ENCODE measurements at regions not wholly inside any gene's neighbourhood (a gene's known extent, or its start where the extent isn't known, plus 50 kb on each side); places are given as distances from the start of the nearest gene placed in this dataset.
A peak's percentile ranks its signal among the peaks of the same experiment; 100 is the strongest.
"Not testable (repeated sequence)": the region's sequence is repeated elsewhere in the genome, so short reads cannot be mapped to it uniquely, and the experiment has no call there.

- H3K9me3 ChIP-seq: no peaks in the 10 kb centered on the region
- intact Hi-C loops (cut with DNase I): no loop called here
- TF ChIP-seq CTCF (IDR thresholded peaks at IDR 0.05): no peak
- no peak overlapping the region for H3K4me3 ChIP-seq
- WGBS, 2 donors: 63 to 75% methylated on average over 8 of the region's 8 CpGs
- H3K4me1 ChIP-seq: no peaks in the 10 kb centered on the region
- H3K27ac ChIP-seq: no peak overlapping the region
- H3K27me3 ChIP-seq: no peaks in the 10 kb centered on the region
- H3K36me3 ChIP-seq: no peaks in the 10 kb centered on the region
- ATAC-seq (no peak), FAIRE-seq (no peak), DNase-seq (no peak)
Observed at GRCh38 chr4:124152132-124152531, 560.4 kb downstream of the ANKRD50 start.

DNA sequence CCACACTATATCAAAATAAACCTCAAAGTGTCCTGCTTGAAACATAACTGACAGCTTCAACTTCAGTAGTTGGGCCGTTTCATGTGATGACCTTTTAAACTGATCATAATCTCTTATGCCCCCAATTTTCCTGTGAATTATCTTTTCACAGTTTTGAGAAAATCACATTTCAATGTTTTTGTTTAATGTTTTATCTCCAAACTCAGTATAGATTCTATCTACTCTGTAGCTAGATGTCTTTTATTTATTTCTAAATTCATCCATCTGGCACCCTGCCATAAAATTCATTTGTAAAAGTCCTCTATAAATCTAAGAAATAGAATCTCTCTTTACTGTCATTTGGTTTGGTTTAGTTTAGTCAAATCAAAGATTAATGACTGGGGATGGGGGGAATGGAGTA lies 557.3 kb downstream of the ANKRD50 start:
- no peak for FAIRE-seq
- no peak for TF ChIP-seq CTCF (IDR thresholded peaks at IDR 0.05)
- WGBS, 2 donors: 33% methylated on average over 1 of the region's 1 CpG

GRCh38 chr4:124157396-124158083 lies 555.0 kb downstream of the ANKRD50 start:
- 68 to 76% methylated on average over 4 of the region's 4 CpGs for WGBS, 2 donors

More for the DNA sequence above, 557.3 kb downstream of the ANKRD50 start:
- no peak for ATAC-seq
- no peak overlapping the region for H3K27ac ChIP-seq
- no peaks in the 10 kb centered on the region for H3K9me3 ChIP-seq
- H3K4me3 ChIP-seq: no peak overlapping the region
- H3K36me3 ChIP-seq: no peaks in the 10 kb centered on the region
- DNase-seq: no peak
- no peaks in the 10 kb centered on the region for H3K27me3 ChIP-seq
- no peaks in the 10 kb centered on the region for H3K4me1 ChIP-seq
- intact Hi-C loops (cut with DNase I): no loop called here

GRCh38 chr4:124163401-124163800 lies 549.1 kb downstream of the ANKRD50 start:
- Histone ChIP-seq H3K27me3 (no peaks in the 10 kb centered on the region), H3K36me3 (no peaks in the 10 kb centered on the region), H3K4me1 (no peaks in the 10 kb centered on the region), H3K9me3 (no peaks in the 10 kb centered on the region), H3K4me3 (no peak overlapping the region), H3K27ac (no peak overlapping the region)
- intact Hi-C loops (cut with DNase I): no loop called here
- ATAC-seq (no peak), DNase-seq (no peak), FAIRE-seq (no peak)
- WGBS, 2 donors: 92 to 93% methylated on average over 1 of the region's 1 CpG
- no peak for TF ChIP-seq CTCF (IDR thresholded peaks at IDR 0.05)

More at GRCh38 chr4:124157396-124158083, 555.0 kb downstream of the ANKRD50 start:
- H3K27me3 ChIP-seq: no peaks in the 10 kb centered on the region
- TF ChIP-seq CTCF (IDR thresholded peaks at IDR 0.05): no peak
- H3K27ac ChIP-seq: no peak overlapping the region
- no peaks in the 10 kb centered on the region for H3K4me1 ChIP-seq
- no peak for ATAC-seq
- DNase-seq: no peak
- no peak overlapping the region for H3K4me3 ChIP-seq
- no peaks in the 10 kb centered on the region for H3K36me3 ChIP-seq
- intact Hi-C loops (cut with DNase I): no loop called here
- FAIRE-seq: no peak
- no peaks in the 10 kb centered on the region for H3K9me3 ChIP-seq

DNA sequence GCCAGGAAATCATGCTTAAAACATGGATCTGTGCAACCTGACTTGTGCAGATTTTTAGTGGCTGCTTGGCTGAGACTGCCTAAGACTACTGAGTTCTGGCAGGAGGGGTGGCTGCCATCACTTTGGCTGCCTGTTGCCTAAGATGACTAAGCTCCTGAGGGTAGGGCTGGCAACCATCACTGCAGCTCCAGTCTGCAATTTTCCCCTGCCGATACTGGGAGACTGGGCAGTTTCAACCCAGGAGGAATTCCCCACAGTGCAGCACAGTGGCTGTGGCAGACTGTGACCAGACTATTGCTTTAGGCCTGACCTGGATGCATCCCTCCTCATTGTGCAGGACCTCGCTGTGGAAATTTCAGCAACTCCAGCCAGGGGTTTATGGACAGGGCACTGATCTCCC lies 544.9 kb downstream of the ANKRD50 start:
- Histone ChIP-seq H3K36me3 (no peaks in the 10 kb centered on the region), H3K27me3 (no peaks in the 10 kb centered on the region), H3K27ac (no peak overlapping the region), H3K4me1 (no peaks in the 10 kb centered on the region), H3K4me3 (no peak overlapping the region), H3K9me3 (no peaks in the 10 kb centered on the region)
- TF ChIP-seq CTCF (IDR thresholded peaks at IDR 0.05): no peak
- intact Hi-C loops (cut with DNase I): no loop called here
- peak in 1 of 4 donors; percentile 27 for ATAC-seq
- no peak for FAIRE-seq
- WGBS, 2 donors: 81 to 86% methylated on average over 2 of the region's 2 CpGs
- DNase-seq: no peak

- DNase-seq; intact Hi-C loops (cut with DNase I); H3K4me3 ChIP-seq; ATAC-seq; H3K4me1 ChIP-seq; H3K27ac ChIP-seq; FAIRE-seq; H3K36me3 ChIP-seq; H3K27me3 ChIP-seq; H3K9me3 ChIP-seq: not testable (repeated sequence)
- whole genome bisulfite sequencing, 2 donors: 52 to 63% methylated on average over 1 of the region's 1 CpG
Observed at GRCh38 chr4:124169524-124169923, 543.0 kb downstream of the ANKRD50 start.

Measured in pancreas (tissue), 10 donors.